ENCODE measurements at regions not wholly inside any gene's neighbourhood (a gene's known extent, or its start where the extent isn't known, plus 50 kb on each side); places are given as distances from the start of the nearest gene placed in this dataset.

DNA sequence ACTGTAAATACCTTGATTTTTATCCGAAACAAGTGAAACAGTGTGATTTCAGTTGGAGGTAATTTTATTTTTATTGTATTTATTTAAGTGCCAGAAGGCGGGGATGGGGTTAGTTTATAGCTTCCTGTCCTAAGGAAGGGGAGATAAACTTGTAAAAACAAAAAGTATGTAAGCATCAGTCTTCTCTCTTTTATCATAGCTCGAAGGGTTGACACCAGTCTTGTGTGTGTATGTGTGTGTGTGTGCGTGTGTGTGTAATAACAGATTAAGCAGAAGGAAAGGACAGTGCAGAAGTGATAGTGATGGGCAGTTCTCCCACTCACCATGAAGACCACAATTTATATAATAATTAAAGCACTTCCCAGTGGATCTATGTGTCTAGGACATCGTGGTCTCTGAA is 793.3 kb downstream of the PLCL1 start:
- TF ChIP-seq POLR2A (IDR thresholded peaks at IDR 0.05): no peak
- TF ChIP-seq CTCF (IDR thresholded peaks at IDR 0.05): no peak
- intact Hi-C loops (cut with DNase I; ENCODE audit: low total_unique reads): no loop called here
- H3K4me3 ChIP-seq (ENCODE audit: low read depth, poor library complexity, severe bottlenecking): no peak overlapping the region
- no peak for DNase-seq (ENCODE audit: low spot score in 2 of 2)
- WGBS, 2 donors: 44 to 48% methylated on average over 5 of the region's 5 CpGs

- intact Hi-C loops (cut with DNase I; ENCODE audit: low total_unique reads): no loop called here
- TF ChIP-seq CTCF (IDR thresholded peaks at IDR 0.05) (no peak), POLR2A (IDR thresholded peaks at IDR 0.05) (no peak)
- H3K4me3 ChIP-seq (ENCODE audit: low read depth, poor library complexity, severe bottlenecking): no peak overlapping the region
- DNase-seq (ENCODE audit: low spot score in 2 of 2): no peak
Observed at GRCh38 chr2:198596985-198597384, 792.6 kb downstream of the PLCL1 start.

- intact Hi-C loops (cut with DNase I; ENCODE audit: low total_unique reads): no loop called here
- H3K4me3 ChIP-seq (ENCODE audit: low read depth, poor library complexity, severe bottlenecking): no peak overlapping the region
- no peak for TF ChIP-seq POLR2A (IDR thresholded peaks at IDR 0.05)
- DNase-seq (ENCODE audit: low spot score in 2 of 2): no peak
Observed at GRCh38 chr2:198595721-198596120, 791.3 kb downstream of the PLCL1 start.

GRCh38 chr2:198591586-198591985 is 787.2 kb downstream of the PLCL1 start:
- WGBS, 2 donors: 43 to 45% methylated on average over 3 of the region's 3 CpGs
- no peak overlapping the region for H3K4me3 ChIP-seq (ENCODE audit: low read depth, poor library complexity, severe bottlenecking)

GRCh38 chr2:198587741-198588140 is 783.3 kb downstream of the PLCL1 start:
- 64 to 68% methylated on average over 7 of the region's 7 CpGs for WGBS, 2 donors
- H3K4me3 ChIP-seq (ENCODE audit: low read depth, poor library complexity, severe bottlenecking): no peak overlapping the region
- TF ChIP-seq POLR2A (IDR thresholded peaks at IDR 0.05): no peak
- TF ChIP-seq CTCF (IDR thresholded peaks at IDR 0.05): no peak
- intact Hi-C loops (cut with DNase I; ENCODE audit: low total_unique reads): no loop called here
- no peak for DNase-seq (ENCODE audit: low spot score in 2 of 2)

More at GRCh38 chr2:198591586-198591985, 787.2 kb downstream of the PLCL1 start:
- TF ChIP-seq POLR2A (IDR thresholded peaks at IDR 0.05): no peak
- TF ChIP-seq CTCF (IDR thresholded peaks at IDR 0.05): no peak
- DNase-seq (ENCODE audit: low spot score in 2 of 2): no peak
- intact Hi-C loops (cut with DNase I; ENCODE audit: low total_unique reads): no loop called here

- DNase-seq (ENCODE audit: low spot score in 2 of 2): peak in 1 of 2 donors; percentile 53
Observed at GRCh38 chr2:198587240-198587639, 782.8 kb downstream of the PLCL1 start.

More at GRCh38 chr2:198587240-198587639, 782.8 kb downstream of the PLCL1 start:
- 80 to 82% methylated on average over 7 of the region's 7 CpGs for WGBS, 2 donors
- TF ChIP-seq POLR2A (IDR thresholded peaks at IDR 0.05) (no peak), CTCF (IDR thresholded peaks at IDR 0.05) (no peak)
- no peak overlapping the region for H3K4me3 ChIP-seq (ENCODE audit: low read depth, poor library complexity, severe bottlenecking)
- intact Hi-C loops (cut with DNase I; ENCODE audit: low total_unique reads): no loop called here
